ENCODE measurements at regions not wholly inside any gene's neighbourhood (a gene's known extent, or its start where the extent isn't known, plus 50 kb on each side); places are given as distances from the start of the nearest gene placed in this dataset.
A peak's percentile ranks its signal among the peaks of the same experiment; 100 is the strongest.

- peak; percentile 42 to 48 for DNase-seq
Observed at GRCh38 chr12:115259968-115260747, 576.2 kb upstream of the TBX3 start.

DNA sequence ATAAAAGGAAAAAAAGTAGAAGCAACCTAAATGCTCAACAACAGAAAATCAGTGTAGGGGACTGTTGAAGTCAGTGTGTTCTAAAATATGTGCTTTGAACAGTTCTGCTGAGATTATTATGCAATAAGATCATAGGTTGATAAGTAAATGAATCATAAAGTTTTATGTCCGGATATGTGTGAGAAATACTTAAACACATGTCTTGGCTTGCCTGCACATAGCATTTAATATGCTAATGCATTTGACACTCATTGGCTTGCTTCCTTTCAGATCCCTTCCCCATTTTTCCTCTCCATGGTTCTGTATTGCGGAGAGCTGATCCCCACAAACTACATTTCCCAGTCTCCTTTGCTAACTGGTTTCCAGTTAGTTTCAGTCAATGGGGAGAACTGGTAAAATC is 573.8 kb upstream of the TBX3 start:
- no peak for DNase-seq

DNA sequence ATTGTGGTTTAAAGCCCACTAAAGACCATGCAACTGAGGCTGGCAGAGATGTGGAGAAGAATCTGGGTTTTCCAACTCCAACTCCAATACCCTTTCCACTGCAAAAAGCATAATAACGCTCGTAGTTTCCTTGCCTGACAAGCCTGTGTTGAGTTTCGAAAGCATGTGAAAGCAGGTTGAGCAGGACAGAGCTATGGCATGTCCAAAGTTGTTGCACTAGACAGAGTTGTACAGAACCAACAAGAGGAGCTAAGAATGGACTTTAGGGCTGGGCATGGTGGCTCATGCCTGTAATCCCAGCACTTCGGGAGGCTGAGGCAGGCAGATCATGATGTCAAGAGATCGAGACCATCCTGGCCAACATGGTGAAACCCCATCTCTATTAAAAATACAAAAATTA is 572.0 kb upstream of the TBX3 start:
- DNase-seq, result no peak

GRCh38 chr12:115255257-115255656 is 571.3 kb upstream of the TBX3 start:
- DNase-seq, result no peak

GRCh38 chr12:115253049-115253448 is 569.1 kb upstream of the TBX3 start:
- no peak for DNase-seq

DNA sequence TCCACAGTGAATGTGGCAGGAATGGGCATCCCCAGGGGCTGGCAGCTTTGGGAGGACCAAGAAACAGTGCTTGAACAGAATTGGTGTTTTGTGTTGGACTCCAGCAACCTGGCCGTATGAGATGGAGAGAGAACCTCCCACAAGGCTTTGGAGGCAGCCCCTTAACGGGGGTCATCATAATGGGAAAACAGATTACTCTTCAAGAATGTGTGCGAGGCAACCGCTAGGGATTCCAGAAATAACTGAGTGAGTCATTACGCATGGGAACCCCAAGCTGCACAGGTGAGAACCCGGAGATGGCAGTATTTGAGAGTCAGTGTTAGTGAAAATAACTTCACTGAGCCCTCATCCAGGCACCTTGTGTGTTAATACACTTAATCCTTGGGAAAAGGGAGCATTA is 567.8 kb upstream of the TBX3 start:
- no peak for DNase-seq

DNA sequence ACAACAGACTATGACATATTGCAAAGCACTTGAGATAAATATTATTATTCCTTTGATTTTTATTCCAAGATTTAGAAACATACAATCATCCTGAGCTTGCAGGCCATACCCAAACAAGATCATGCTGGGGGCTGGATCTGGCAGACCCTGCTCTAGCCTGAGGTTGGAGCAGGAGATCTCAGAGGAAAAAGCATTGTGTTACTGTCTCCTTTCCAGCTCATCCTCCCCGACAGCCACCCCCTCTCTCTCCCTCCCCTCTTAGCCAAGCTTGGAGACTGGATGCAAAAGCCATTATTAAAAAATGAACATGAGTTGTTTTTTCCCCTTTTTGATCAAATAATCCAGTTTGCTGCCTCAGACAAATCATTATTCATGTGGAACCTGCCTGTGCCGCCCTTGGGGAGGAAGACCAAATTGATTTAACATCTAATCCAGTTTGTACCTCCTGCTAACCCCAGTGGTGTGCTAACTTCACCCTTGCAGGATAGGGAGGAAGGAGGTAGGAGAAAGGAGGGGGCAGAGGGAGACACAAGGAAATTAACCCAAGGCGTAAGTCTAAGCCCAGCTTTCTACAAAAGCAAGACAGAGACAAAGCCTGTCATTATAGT is 565.8 kb upstream of the TBX3 start:
- DNase-seq, result no peak

DNA sequence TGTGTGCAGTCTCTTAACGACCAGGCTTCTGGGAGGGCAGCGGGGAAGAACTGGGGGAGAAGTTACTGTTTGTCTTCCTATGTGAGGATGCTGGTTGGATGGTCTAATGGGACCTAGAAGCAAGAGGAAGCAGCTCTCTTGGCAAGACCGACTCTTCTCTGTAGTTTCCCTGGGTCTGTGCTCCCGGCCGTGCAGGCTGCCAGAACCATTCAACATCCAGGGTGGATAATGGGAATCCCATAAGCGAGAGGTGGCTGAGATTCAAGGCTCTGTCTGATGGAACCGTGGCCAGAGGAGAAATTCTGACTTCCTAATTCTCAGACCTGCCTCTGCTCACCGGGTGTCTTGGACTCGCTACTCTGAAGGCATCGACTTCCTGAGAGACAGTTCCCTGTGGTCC is 561.0 kb upstream of the TBX3 start:
- DNase-seq, result no peak

GRCh38 chr12:115243933-115244628 is 560.1 kb upstream of the TBX3 start:
- DNase-seq, result no peak

DNA sequence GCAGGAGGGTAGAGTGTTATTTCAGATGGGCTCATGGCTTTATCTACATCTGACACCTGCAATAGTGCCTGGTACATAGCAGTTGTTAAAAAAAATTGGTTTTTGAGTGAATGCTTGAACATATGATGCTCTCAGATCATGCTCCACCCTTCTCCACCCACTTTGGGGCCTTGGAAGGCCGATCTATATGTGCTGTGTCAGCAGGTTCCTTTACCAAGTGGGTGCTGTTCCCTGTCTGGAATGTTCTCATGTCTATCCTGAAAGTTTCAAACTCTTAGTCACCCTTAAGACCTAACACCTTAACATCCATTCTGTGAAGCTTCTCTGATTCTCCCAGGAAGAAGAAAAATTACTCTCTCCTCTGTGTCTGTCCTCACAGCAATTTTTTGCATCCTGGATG is 556.3 kb upstream of the TBX3 start:
- DNase-seq, result no peak

DNA sequence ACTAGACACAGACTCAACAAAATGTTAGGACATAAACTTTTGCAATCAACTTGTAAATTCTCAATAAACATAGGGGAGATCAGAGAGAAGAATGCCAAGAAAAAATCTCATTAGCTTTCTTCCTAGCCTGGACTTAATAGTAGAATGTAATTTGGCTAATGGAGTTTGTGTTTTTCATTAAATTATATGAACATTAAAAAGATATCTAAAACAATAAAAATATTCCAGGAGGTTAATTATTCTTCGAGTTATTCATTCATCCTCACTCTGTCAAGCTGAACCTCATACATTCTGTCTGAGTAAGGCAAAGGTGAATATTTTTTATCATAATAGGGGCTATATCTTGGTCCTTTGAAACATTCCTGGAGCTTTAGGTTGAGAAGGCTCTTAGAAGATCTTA is 551.9 kb upstream of the TBX3 start:
- no peak for DNase-seq

DNA sequence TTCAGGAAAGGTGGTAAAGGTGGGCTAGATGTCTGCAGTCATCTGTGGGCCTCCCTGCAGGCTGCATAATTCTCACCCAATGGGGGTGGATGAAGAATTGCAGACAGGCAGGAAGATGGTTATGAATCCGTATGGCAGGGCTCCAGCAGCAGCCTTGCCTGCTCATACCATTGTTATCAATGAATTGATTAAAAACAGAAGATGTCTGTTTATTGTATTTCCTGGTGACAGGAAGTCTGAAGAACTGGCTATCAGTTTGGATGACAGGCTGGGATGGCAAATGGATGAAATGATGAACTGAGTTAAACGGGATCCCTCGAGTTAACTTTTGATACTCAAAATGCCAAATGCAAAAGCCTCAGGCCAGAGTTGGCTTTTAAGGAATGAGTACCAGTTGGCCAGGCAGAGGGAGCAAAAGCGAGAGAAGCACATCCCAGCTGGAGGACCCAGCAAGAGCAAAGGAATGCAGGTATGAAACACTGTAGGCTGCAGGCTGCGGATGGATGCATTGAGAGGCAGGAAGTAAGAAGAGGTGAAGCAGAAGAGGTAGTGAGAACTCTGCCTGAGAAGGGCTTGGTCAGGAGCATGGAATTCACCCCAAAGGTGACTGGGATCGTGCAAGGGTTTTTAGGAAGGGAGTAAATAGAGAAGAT is 550.0 kb upstream of the TBX3 start:
- DNase-seq, result no peak

- no peak for DNase-seq
Observed at GRCh38 chr12:115232455-115233156, 548.6 kb upstream of the TBX3 start.

GRCh38 chr12:115230606-115231005 is 546.6 kb upstream of the TBX3 start:
- DNase-seq, result no peak

DNA sequence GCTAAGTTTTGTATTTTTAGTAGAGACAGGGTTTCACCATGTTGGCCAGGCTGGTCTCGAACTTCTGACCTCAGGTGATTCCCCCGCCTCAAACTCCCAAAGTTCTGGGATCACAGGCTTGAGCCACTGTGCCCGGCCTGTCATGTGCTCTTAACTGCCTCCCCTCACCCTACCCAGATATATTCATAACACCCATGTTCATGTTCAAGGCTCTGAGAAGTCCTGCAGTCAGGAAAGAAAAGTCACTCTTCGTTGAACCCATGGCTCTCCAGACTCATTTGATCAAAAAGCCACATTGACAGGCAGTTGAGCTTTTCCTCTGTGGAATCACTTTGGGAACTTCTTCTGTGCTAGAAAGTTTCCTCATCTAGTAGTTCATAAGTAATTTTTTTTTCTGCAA is 545.5 kb upstream of the TBX3 start:
- DNase-seq, result no peak

DNA sequence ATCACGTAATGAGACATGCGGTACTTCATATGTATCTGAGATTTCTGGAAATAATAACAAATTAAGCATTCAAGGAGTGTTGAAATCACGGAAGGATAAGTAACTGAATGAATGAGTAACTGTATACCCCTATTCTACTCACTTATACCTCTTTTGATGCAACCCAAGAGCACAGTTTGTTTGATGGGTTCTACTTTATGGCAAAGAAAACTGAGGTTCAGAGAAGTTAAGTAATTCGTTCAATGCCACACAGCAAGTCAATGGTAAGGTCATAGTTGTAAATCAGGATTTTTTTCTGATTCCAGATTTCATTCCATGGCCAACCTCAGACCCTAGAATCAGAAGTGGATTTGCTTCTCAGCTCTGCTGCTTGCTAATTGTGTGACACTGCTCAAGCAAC is 544.5 kb upstream of the TBX3 start:
- no peak for DNase-seq

DNA sequence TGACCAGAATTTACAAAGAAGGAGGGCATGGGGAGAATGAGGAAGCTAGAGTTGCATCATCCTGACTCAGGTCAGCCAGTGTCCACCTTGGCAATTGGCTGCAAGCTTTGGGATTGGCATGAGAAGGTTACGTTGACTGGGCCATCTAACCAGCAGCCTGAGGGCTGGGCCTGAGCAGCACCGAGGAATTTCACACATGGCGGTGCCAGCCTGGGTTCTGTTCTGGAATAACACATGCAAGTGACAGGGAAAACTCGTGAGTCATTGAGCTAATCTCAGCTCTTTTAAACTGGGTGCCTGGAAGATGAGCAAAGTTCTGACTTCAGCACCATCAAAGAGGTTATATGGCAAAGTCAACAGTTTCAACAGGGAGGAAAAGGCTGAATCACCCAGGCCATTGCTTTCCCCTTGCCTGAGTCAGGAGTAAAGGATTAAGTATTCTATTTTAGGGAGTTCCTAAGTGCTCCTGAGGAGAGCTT is 543.2 kb upstream of the TBX3 start:
- DNase-seq, result no peak

- no peak for DNase-seq
Observed at GRCh38 chr12:115225845-115226244, 541.9 kb upstream of the TBX3 start.

GRCh38 chr12:115223991-115224390 is 540.0 kb upstream of the TBX3 start:
- no peak for DNase-seq

DNA sequence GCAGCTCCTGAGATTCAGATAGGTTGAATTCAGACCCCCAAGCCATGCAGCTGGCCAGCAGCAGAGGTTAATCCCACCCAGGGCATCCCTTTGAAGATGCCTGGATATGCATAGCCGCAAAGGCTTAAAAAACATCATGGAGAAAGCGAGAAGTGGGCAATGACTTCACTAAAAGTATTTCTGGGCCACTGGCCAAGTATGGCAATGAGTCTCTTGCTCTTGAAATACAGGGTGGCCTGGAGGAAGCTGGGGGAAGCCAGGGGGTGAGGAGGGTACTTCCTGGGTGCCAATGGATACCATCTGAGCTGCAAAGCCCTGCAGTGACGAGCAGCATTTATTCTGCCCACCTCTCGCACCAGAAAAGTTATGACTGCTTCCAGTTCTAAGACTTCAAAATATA is 539.3 kb upstream of the TBX3 start:
- peak; percentile 36 for DNase-seq

DNA sequence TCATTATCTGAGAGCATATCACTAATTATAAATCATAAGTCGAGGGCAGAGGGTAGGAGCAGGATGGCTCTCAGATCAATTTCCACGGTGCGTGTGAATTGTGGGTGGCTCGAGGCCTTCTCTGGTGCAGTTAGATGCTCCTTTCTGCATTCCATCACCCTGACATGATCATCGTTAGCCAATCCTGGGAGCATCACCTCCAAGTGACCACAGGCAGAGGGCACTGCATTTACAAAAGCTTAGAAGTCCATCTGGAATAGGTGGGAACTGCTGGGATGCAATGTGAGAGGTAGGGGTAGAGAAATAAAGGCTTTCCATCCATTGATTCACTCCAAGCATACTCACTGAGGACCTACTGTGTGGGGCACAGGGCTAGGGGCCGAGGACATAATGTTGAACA is 538.2 kb upstream of the TBX3 start:
- no peak for DNase-seq

GRCh38 chr12:115216301-115216700 is 532.3 kb upstream of the TBX3 start:
- no peak for DNase-seq

Data from right lung (tissue), 2 donors.